ENCODE measurements at regions not wholly inside any gene's neighbourhood (a gene's known extent, or its start where the extent isn't known, plus 50 kb on each side); places are given as distances from the start of the nearest gene placed in this dataset.

DNA sequence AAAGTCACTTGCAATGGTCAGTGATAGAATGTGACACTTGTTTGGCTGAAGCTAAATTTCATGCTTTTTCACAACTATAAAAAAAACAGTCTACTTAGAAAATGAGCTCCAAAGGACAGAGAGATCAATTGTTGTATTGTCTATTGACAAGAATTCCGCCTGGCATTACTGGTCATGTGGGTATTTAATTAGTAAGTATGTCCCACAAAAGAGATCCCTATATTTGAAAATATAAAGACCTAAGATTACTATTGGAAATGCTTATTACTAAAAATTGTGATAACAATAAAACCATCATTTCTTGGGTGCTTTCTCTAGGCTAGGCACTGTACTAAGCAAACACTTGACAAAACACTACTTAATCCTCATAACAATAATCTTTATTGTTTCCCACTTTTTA lies 745.2 kb upstream of the C9orf72 start:
- H3K27me3 ChIP-seq (ENCODE audit: low read depth): no peaks in the 10 kb centered on the region
- DNase-seq: no peak
- H3K27ac ChIP-seq (replicated peaks): no peak overlapping the region
- no peaks in the 10 kb centered on the region for H3K4me1 ChIP-seq
- no peaks in the 10 kb centered on the region for H3K36me3 ChIP-seq
- peaks cover 4% of the 10 kb centered on the region for H3K9me3 ChIP-seq (replicated peaks)
- intact Hi-C loops (cut with micrococcal nuclease): no loop called here
- TF ChIP-seq, protein P1, sequence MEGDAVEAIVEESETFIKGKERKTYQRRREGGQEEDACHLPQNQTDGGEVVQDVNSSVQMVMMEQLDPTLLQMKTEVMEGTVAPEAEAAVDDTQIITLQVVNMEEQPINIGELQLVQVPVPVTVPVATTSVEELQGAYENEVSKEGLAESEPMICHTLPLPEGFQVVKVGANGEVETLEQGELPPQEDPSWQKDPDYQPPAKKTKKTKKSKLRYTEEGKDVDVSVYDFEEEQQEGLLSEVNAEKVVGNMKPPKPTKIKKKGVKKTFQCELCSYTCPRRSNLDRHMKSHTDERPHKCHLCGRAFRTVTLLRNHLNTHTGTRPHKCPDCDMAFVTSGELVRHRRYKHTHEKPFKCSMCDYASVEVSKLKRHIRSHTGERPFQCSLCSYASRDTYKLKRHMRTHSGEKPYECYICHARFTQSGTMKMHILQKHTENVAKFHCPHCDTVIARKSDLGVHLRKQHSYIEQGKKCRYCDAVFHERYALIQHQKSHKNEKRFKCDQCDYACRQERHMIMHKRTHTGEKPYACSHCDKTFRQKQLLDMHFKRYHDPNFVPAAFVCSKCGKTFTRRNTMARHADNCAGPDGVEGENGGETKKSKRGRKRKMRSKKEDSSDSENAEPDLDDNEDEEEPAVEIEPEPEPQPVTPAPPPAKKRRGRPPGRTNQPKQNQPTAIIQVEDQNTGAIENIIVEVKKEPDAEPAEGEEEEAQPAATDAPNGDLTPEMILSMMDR (IDR thresholded peaks at IDR 0.05; ENCODE audit: borderline replicate concordance): no peak
- no peak overlapping the region for H3K4me3 ChIP-seq

DNA sequence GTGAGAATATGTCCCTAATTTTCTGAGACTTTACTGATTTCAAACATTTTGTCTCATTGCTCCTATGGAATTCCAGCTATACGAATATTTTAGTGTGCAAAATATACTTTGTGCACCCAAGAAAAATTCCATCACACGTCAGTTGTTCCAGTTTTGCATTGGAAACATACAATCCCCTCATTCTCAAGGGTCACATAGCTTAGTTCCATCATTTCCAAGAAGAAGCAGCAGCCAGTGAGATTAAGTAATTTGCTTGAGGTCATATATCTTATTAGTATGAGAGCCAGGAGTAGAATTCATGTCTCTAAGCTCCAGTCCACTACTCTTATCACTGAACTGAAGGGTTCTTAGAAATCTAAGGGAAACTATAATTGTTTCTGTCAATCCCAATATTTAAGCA lies 746.7 kb upstream of the C9orf72 start:
- Histone ChIP-seq H3K27ac (replicated peaks) (no peak overlapping the region), H3K9me3 (replicated peaks) (no peaks in the 10 kb centered on the region), H3K4me1 (no peaks in the 10 kb centered on the region), H3K27me3 (ENCODE audit: low read depth) (no peaks in the 10 kb centered on the region), H3K36me3 (no peaks in the 10 kb centered on the region), H3K4me3 (no peak overlapping the region)
- DNase-seq: no peak
- TF ChIP-seq, protein P1 (IDR thresholded peaks at IDR 0.05; ENCODE audit: borderline replicate concordance): no peak
- intact Hi-C loops (cut with micrococcal nuclease): no loop called here

GRCh38 chr9:28320616-28321015 lies 747.3 kb upstream of the C9orf72 start:
- Histone ChIP-seq H3K36me3 (no peaks in the 10 kb centered on the region), H3K27me3 (ENCODE audit: low read depth) (no peaks in the 10 kb centered on the region), H3K4me1 (no peaks in the 10 kb centered on the region), H3K27ac (replicated peaks) (no peak overlapping the region), H3K9me3 (replicated peaks) (no peaks in the 10 kb centered on the region), H3K4me3 (no peak overlapping the region)
- intact Hi-C loops (cut with micrococcal nuclease): no loop called here
- no peak for DNase-seq
- TF ChIP-seq, protein P1 (IDR thresholded peaks at IDR 0.05; ENCODE audit: borderline replicate concordance): no peak

- Histone ChIP-seq H3K4me1 (no peaks in the 10 kb centered on the region), H3K27me3 (ENCODE audit: low read depth) (no peaks in the 10 kb centered on the region), H3K4me3 (no peak overlapping the region), H3K36me3 (no peaks in the 10 kb centered on the region), H3K27ac (replicated peaks) (no peak overlapping the region), H3K9me3 (replicated peaks) (no peaks in the 10 kb centered on the region)
- TF ChIP-seq, protein P1 (IDR thresholded peaks at IDR 0.05; ENCODE audit: borderline replicate concordance): no peak
- intact Hi-C loops (cut with micrococcal nuclease): no loop called here
- no peak for DNase-seq
Measured at GRCh38 chr9:28329323-28329722, 756.0 kb upstream of the C9orf72 start.

DNA sequence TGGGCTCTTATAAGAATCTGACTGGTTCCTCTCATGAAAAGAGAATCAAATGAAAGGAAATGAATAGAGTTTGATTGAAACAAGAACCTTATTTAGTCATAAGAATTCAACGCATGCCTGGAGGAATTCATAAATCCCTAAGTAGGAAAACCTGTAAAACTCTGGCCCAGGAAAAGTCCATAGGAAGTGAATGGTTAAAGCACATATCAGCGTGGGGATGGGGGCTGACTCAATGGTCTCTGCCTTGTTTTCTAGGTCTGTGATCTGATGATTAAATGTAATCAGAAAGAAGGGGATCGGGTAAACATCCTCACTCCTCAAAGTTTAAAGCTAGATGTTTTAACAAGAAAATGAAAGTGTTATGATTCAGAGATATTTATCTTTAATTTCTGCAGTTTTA lies 759.4 kb upstream of the C9orf72 start:
- no peaks in the 10 kb centered on the region for H3K9me3 ChIP-seq (replicated peaks)
- no peaks in the 10 kb centered on the region for H3K27me3 ChIP-seq (ENCODE audit: low read depth)
- no peaks in the 10 kb centered on the region for H3K36me3 ChIP-seq
- H3K4me3 ChIP-seq: no peak overlapping the region
- no peak for DNase-seq
- TF ChIP-seq, protein P1 (IDR thresholded peaks at IDR 0.05; ENCODE audit: borderline replicate concordance): no peak
- no peak overlapping the region for H3K27ac ChIP-seq (replicated peaks)
- H3K4me1 ChIP-seq: no peaks in the 10 kb centered on the region
- intact Hi-C loops (cut with micrococcal nuclease): no loop called here

- DNase-seq: no peak
Measured at GRCh38 chr9:28341913-28342312, 768.6 kb upstream of the C9orf72 start.

More at GRCh38 chr9:28341913-28342312, 768.6 kb upstream of the C9orf72 start:
- Histone ChIP-seq H3K27me3 (ENCODE audit: low read depth) (no peaks in the 10 kb centered on the region), H3K27ac (replicated peaks) (no peak overlapping the region), H3K4me3 (no peak overlapping the region), H3K36me3 (no peaks in the 10 kb centered on the region), H3K4me1 (no peaks in the 10 kb centered on the region), H3K9me3 (replicated peaks) (peaks cover 5% of the 10 kb centered on the region)
- intact Hi-C loops (cut with micrococcal nuclease): no loop called here
- TF ChIP-seq, protein P1 (IDR thresholded peaks at IDR 0.05; ENCODE audit: borderline replicate concordance): no peak

All from left ventricle myocardium inferior (tissue), 1 donor.